ENCODE measurements at regions not wholly inside any gene's neighbourhood (a gene's known extent, or its start where the extent isn't known, plus 50 kb on each side); places are given as distances from the start of the nearest gene placed in this dataset.
"Not testable (repeated sequence)": the region's sequence is repeated elsewhere in the genome, so short reads cannot be mapped to it uniquely, and the experiment has no call there.

DNA sequence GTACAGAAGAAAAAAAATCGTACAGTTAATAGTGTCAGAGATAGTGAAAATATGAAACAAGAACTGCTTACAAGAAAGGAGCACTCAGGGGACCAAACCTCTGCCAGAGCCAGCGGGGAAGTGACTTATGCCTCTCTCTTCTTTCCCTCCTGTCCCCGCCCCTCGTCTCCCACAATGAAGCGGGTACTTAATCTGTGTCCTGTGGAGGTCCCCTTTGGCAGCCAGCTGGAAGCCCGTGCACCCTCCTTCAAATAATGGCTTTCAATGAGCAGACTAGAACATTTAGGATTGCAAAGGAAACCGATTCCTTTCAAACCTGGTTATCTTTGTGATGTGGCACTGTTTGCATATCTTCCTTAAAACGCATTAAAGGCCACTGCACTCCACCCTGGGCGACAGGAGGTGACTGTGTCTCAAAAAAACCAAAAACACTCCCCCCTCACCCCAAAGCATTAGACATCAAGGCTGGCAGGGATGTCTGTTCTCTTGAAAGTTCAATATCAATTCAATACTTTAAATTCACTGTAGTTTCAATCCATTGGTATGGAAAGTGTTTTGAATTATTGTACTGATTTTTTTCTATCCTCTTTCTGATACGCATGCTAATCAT is 51.7 kb downstream of the PPIAL4C start:
- not testable (repeated sequence) for DNase-seq

- DNase-seq: peak; percentile 89
Measured at GRCh38 chr1:149636286-149637122, 52.9 kb downstream of the PPIAL4C start.

DNA sequence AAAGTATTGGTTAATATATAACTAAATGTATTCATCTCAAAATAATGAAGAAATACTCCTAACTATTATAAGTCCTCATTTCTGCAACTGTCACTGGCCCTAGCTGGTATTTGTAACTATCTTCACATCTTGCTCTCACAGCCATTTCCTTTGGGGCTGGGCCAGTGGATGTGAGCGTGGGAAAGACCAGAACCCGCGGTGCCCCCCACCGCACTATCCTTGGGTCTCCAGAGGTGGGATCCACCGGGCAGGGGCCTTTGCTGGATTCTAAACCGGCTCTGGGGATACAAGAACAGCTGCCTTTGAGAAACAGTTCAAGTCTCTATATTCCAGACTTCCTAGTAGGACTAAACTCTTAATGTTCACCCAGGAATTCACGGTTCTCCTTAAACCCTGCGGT is 54.8 kb downstream of the PPIAL4C start:
- DNase-seq: not testable (repeated sequence)

DNA sequence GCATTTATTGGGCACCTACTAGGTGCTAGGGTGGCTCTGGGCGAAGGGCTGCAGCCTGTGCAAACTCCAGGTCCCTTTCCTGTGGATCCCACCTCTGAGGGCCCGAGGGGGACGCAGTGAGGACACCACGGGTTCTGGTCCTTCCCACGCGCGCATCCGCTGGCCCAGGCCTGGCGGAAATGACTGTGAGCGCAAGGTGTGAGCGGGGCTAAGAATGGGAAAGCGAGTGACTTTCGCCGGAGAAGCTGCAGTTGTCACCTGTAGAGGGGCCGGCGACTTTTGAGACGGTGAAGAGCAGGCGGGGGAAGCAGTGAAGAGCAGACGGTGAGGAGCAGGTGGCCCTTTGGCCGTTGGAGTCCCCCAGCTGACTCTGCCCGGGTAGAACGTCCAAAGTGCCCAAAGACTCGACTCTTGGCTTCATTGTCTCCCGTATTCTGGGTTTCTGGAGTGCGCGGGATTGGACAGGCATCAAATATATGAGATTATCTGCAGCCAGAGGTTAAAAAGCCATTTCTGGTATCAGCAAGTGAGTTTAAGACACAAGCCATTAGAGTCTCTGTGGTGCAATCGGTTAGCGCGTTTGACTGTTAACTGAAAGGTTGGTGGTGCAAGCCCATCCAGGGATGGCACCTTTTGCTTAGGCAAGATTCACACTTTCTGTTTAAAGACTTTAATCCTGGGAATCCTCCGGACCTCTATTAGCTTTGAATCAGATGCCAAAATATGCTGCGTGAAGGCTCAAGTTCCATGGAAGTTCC is 55.4 kb downstream of the PPIAL4C start:
- DNase-seq: not testable (repeated sequence)

GRCh38 chr1:149641179-149641578 is 57.5 kb downstream of the PPIAL4C start:
- not testable (repeated sequence) for DNase-seq

GRCh38 chr1:149644818-149645217 is 61.2 kb downstream of the PPIAL4C start:
- DNase-seq: not testable (repeated sequence)

DNA sequence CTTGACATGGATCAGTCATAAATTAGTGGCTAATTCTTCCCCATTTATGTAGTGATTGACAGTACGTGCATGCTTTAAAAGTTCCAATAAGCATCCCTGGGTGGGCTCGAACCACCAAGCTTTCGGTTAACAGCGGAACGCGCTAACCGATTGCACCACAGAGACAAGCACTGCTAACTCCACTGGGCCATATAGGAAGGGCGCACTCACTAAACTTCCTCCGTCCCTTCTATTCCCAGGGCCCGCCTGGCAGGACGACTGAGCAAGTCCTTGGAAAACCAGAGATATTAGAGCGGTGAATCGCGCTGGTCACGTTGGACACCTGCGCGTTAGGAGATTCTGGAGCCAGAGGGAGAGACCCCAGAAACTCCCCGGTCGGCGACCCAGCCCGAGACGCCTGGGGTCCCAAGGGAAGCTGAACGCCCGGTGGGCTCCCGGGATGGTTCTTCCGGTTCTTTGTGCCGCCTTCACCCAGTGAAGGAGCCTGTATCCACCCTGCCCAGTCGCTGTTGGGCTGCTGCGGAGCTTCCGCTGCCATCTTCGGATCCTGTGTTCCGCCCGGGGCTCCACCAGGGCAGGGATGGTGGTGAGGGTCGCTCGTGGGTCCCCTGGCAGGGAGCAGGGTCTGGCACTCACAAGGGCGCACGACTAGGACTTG is 62.8 kb downstream of the PPIAL4C start:
- DNase-seq: not testable (repeated sequence)

GRCh38 chr1:149647018-149647373 is 63.3 kb downstream of the PPIAL4C start:
- not testable (repeated sequence) for DNase-seq

DNA sequence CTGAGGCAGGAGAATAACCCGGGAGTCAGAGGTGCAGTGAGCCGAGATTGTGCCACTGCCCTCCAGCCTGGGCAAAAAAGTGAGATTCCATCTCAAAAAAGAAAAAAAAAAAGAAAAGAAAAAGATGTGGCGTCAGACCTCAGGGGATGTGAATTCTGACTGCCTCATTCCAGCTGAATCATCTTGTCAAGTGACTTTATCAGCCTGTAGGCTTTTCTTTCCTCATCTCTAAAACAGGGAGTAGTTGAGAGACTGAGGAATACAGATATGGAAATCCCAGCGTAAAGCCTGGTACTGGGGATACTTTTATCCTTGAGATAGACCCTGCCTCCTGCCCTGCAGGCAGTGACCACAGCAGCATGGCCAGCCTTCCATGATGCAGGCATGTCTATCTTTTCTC is 74.1 kb downstream of the PPIAL4C start:
- not testable (repeated sequence) for DNase-seq

GRCh38 chr1:149658175-149658574 is 74.5 kb downstream of the PPIAL4C start:
- DNase-seq: not testable (repeated sequence)

GRCh38 chr1:149664624-149665023 is 81.0 kb downstream of the PPIAL4C start:
- DNase-seq: not testable (repeated sequence)

- not testable (repeated sequence) for DNase-seq
Measured at GRCh38 chr1:149665033-149665432, 81.4 kb downstream of the PPIAL4C start.

- DNase-seq: not testable (repeated sequence)
Measured at GRCh38 chr1:149665528-149665927, 81.9 kb downstream of the PPIAL4C start.

- not testable (repeated sequence) for DNase-seq
Measured at GRCh38 chr1:149673231-149673909, 89.7 kb downstream of the PPIAL4C start.

- not testable (repeated sequence) for DNase-seq
Measured at GRCh38 chr1:149674921-149675320, 91.3 kb downstream of the PPIAL4C start.

DNA sequence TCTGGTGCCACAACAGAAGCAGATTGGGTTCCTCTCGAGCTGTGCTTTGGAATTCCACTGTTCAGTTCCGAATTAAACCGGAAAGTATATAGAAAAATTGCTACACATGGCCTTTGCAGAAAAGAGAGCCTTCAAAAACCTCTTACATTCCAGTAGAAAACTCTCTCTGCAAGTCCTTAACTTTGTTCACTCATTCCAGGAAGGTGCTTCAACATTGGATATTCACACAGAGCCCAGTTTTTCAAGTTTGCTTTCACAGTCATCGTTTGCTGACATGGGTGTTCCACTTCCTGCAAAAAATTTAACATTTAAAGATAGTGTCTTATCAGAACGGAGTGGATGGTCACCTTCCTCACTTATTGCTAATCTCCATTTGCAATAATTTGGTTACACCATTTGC is 93.7 kb downstream of the PPIAL4C start:
- not testable (repeated sequence) for DNase-seq

DNA sequence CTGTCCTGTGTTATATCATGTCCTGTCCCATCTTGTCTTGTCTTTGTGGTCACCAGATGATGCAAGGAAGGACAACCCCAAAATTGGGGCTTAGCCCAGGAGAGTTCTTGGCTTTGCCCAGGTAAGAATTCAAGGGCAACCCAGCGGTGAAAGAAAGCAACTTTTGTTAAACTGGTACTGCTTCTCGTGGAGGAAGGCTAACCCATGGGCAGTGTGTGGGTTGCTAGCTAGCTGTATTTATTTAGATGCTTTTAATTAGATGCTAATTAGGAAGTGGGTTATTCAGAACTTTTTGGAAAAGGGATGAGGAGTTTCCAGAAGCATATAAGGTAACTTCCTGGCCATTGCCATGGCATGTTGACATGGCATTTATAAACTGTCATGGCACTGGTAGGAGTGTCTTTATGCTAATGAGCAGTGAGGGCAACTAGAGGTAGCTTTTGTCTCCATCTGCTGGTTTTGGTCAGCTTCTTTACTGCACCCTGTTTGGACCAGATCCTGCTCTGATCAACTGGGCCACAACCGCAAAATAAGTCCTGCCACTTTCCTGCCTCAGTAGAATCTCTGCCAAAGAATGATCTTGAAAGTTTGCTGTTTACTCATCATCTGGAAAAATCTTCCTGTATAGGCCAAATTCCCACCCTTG is 95.8 kb upstream of the FCGR1A start:
- not testable (repeated sequence) for DNase-seq

DNA sequence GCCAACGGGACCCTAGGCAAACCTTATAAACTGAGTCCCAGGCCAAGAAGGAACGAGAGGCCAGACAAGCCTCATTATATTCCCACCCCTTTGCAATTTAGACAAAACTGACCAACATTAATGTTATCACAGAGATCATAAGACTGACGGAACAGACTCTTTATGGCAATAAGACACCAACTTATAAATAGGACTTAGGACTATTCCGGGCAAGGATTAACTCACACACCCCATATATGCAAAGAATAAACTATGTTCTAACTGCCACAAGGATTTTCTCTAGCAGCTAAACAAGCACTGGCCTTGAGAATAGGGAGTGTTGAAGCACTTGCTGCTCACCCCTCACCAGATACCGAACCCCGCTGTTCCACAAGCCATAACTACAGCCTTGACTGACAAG is 91.1 kb upstream of the FCGR1A start:
- DNase-seq: not testable (repeated sequence)

- DNase-seq: not testable (repeated sequence)
Measured at GRCh38 chr1:149692804-149693539, 89.5 kb upstream of the FCGR1A start.

GRCh38 chr1:149695066-149695465 is 87.4 kb upstream of the FCGR1A start:
- not testable (repeated sequence) for DNase-seq

- DNase-seq: not testable (repeated sequence)
Measured at GRCh38 chr1:149700220-149700619, 82.3 kb upstream of the FCGR1A start.
